ENCODE measurements at regions not wholly inside any gene's neighbourhood (a gene's known extent, or its start where the extent isn't known, plus 50 kb on each side); places are given as distances from the start of the nearest gene placed in this dataset.
"Not testable (repeated sequence)": the region's sequence is repeated elsewhere in the genome, so short reads cannot be mapped to it uniquely, and the experiment has no call there.

- TF ChIP-seq CTCF (IDR thresholded peaks at IDR 0.05): no peak
- WGBS, 3 donors: 92 to 96% (median 93%) methylated on average over 5 of the region's 5 CpGs
- intact Hi-C loops (cut with DNase I): no loop called here
- peaks cover 0 to 25% (median 2%) of the 10 kb centered on the region in 3 donors for H3K27me3 ChIP-seq (ENCODE audit: insufficient read depth in 3 of 3, low read length in 2 of 3)
- no peak overlapping the region for H3K27ac ChIP-seq
- DNase-seq (no peak), ATAC-seq (no peak)
- no peaks in the 10 kb centered on the region for H3K4me1 ChIP-seq
- no peaks in the 10 kb centered on the region for H3K9me3 ChIP-seq
- no peaks in the 10 kb centered on the region for H3K36me3 ChIP-seq (ENCODE audit: insufficient read depth in 1 of 2, low read depth in 1 of 2)
- no peak overlapping the region for H3K4me3 ChIP-seq
Measured at GRCh38 chr17:74126959-74127358, 76.5 kb upstream of the RPL38 start.

- 49 to 60% (median 60%) methylated on average over 10 of the region's 10 CpGs for WGBS, 3 donors
- intact Hi-C loops (cut with DNase I): no loop called here
- Histone ChIP-seq H3K27me3 (ENCODE audit: insufficient read depth in 3 of 3, low read length in 2 of 3) (peaks cover 0 to 33% (median 2%) of the 10 kb centered on the region in 3 donors), H3K27ac (no peak overlapping the region), H3K9me3 (no peaks in the 10 kb centered on the region), H3K4me1 (no peaks in the 10 kb centered on the region), H3K36me3 (ENCODE audit: insufficient read depth in 1 of 2, low read depth in 1 of 2) (no peaks in the 10 kb centered on the region), H3K4me3 (no peak overlapping the region)
- TF ChIP-seq CTCF (IDR thresholded peaks at IDR 0.05): no peak
- DNase-seq: no peak
- no peak for ATAC-seq
Measured at GRCh38 chr17:74128456-74129211, 74.8 kb upstream of the RPL38 start.

- ATAC-seq; H3K4me1 ChIP-seq; H3K36me3 ChIP-seq (ENCODE audit: insufficient read depth in 1 of 2, low read depth in 1 of 2); DNase-seq; intact Hi-C loops (cut with DNase I); H3K4me3 ChIP-seq; H3K9me3 ChIP-seq; H3K27ac ChIP-seq: not testable (repeated sequence)
- WGBS, 3 donors: 37 to 44% (median 44%) methylated on average over 6 of the region's 6 CpGs
- H3K27me3 ChIP-seq (ENCODE audit: insufficient read depth in 3 of 3, low read length in 2 of 3): peaks cover 3 to 42% (median 3%) of the 10 kb centered on the region in 3 donors
Measured at GRCh38 chr17:74129800-74130199, 73.7 kb upstream of the RPL38 start.

- ATAC-seq: no peak
- no peak for TF ChIP-seq CTCF (IDR thresholded peaks at IDR 0.05)
- 60 to 68% (median 62%) methylated on average over 14 of the region's 14 CpGs for WGBS, 3 donors
- no peaks in the 10 kb centered on the region for H3K36me3 ChIP-seq (ENCODE audit: insufficient read depth in 1 of 2, low read depth in 1 of 2)
- H3K4me3 ChIP-seq: no peak overlapping the region
- H3K9me3 ChIP-seq: no peaks in the 10 kb centered on the region
- intact Hi-C loops (cut with DNase I): no loop called here
- no peak overlapping the region for H3K27ac ChIP-seq
- H3K4me1 ChIP-seq: no peaks in the 10 kb centered on the region
- DNase-seq: no peak
- peaks cover 2 to 47% (median 3%) of the 10 kb centered on the region in 3 donors for H3K27me3 ChIP-seq (ENCODE audit: insufficient read depth in 3 of 3, low read length in 2 of 3)
Measured at GRCh38 chr17:74130276-74130675, 73.2 kb upstream of the RPL38 start.

GRCh38 chr17:74130841-74131240 lies 72.6 kb upstream of the RPL38 start:
- H3K27me3 ChIP-seq (ENCODE audit: insufficient read depth in 3 of 3, low read length in 2 of 3): peaks cover 2 to 50% (median 3%) of the 10 kb centered on the region in 3 donors
- DNase-seq (no peak), ATAC-seq (no peak)
- intact Hi-C loops (cut with DNase I): no loop called here
- no peak for TF ChIP-seq CTCF (IDR thresholded peaks at IDR 0.05)
- no peaks in the 10 kb centered on the region for H3K9me3 ChIP-seq
- H3K36me3 ChIP-seq (ENCODE audit: insufficient read depth in 1 of 2, low read depth in 1 of 2): no peaks in the 10 kb centered on the region
- H3K27ac ChIP-seq: no peak overlapping the region
- WGBS, 3 donors: 70 to 76% (median 74%) methylated on average over 8 of the region's 8 CpGs
- no peak overlapping the region for H3K4me3 ChIP-seq
- no peaks in the 10 kb centered on the region for H3K4me1 ChIP-seq

All from psoas muscle (tissue), 7 donors.